ENCODE measurements at regions not wholly inside any gene's neighbourhood (a gene's known extent, or its start where the extent isn't known, plus 50 kb on each side); places are given as distances from the start of the nearest gene placed in this dataset.

GRCh38 chr1:2932671-2933350, 88.5 kb upstream of the ACTRT2 start:
- no peak for DNase-seq (ENCODE audit: low read depth in 2 of 3, low spot score in 1 of 3)

GRCh38 chr1:2933431-2934155, 87.7 kb upstream of the ACTRT2 start:
- DNase-seq (ENCODE audit: low read depth in 2 of 3, low spot score in 1 of 3): no peak

GRCh38 chr1:2934156-2934540, 87.1 kb upstream of the ACTRT2 start:
- no peak for DNase-seq (ENCODE audit: low read depth in 2 of 3, low spot score in 1 of 3)

GRCh38 chr1:2934642-2935081, 86.6 kb upstream of the ACTRT2 start:
- DNase-seq (ENCODE audit: low read depth in 2 of 3, low spot score in 1 of 3): no peak

GRCh38 chr1:2935184-2935583, 86.1 kb upstream of the ACTRT2 start:
- DNase-seq (ENCODE audit: low read depth in 2 of 3, low spot score in 1 of 3): no peak

GRCh38 chr1:2935751-2936390, 85.4 kb upstream of the ACTRT2 start:
- DNase-seq (ENCODE audit: low read depth in 2 of 3, low spot score in 1 of 3): no peak

GRCh38 chr1:2936559-2937515, 84.4 kb upstream of the ACTRT2 start:
- DNase-seq (ENCODE audit: low read depth in 2 of 3, low spot score in 1 of 3): no peak

- no peak for DNase-seq (ENCODE audit: low read depth in 2 of 3, low spot score in 1 of 3)
Observed at GRCh38 chr1:2937805-2938204, 83.5 kb upstream of the ACTRT2 start.

GRCh38 chr1:2939041-2939552, 82.2 kb upstream of the ACTRT2 start:
- DNase-seq (ENCODE audit: low read depth in 2 of 3, low spot score in 1 of 3): no peak

GRCh38 chr1:2940178-2940577, 81.1 kb upstream of the ACTRT2 start:
- DNase-seq (ENCODE audit: low read depth in 2 of 3, low spot score in 1 of 3): no peak

GRCh38 chr1:2941040-2941439, 80.2 kb upstream of the ACTRT2 start:
- no peak for DNase-seq (ENCODE audit: low read depth in 2 of 3, low spot score in 1 of 3)

- DNase-seq (ENCODE audit: low read depth in 2 of 3, low spot score in 1 of 3): no peak
Observed at GRCh38 chr1:2941907-2942306, 79.4 kb upstream of the ACTRT2 start.

- no peak for DNase-seq (ENCODE audit: low read depth in 2 of 3, low spot score in 1 of 3)
Observed at GRCh38 chr1:2942410-2942809, 78.9 kb upstream of the ACTRT2 start.

GRCh38 chr1:2943686-2944260, 77.5 kb upstream of the ACTRT2 start:
- DNase-seq (ENCODE audit: low read depth in 2 of 3, low spot score in 1 of 3): no peak

GRCh38 chr1:2944705-2945104, 76.6 kb upstream of the ACTRT2 start:
- no peak for DNase-seq (ENCODE audit: low read depth in 2 of 3, low spot score in 1 of 3)

- no peak for DNase-seq (ENCODE audit: low read depth in 2 of 3, low spot score in 1 of 3)
Observed at GRCh38 chr1:2945821-2946231, 75.4 kb upstream of the ACTRT2 start.

GRCh38 chr1:2946291-2946690, 75.0 kb upstream of the ACTRT2 start:
- DNase-seq (ENCODE audit: low read depth in 2 of 3, low spot score in 1 of 3): no peak

GRCh38 chr1:2946999-2947690, 74.1 kb upstream of the ACTRT2 start:
- no peak for DNase-seq (ENCODE audit: low read depth in 2 of 3, low spot score in 1 of 3)

GRCh38 chr1:2948001-2948750, 73.1 kb upstream of the ACTRT2 start:
- no peak for DNase-seq (ENCODE audit: low read depth in 2 of 3, low spot score in 1 of 3)
